HepG2 (cell line): ENCODE measurements at regions not wholly inside any gene's neighbourhood (a gene's known extent, or its start where the extent isn't known, plus 50 kb on each side); places are given as distances from the start of the nearest gene placed in this dataset.
"Not testable (repeated sequence)": the region's sequence is repeated elsewhere in the genome, so short reads cannot be mapped to it uniquely, and the experiment has no call there.

Experiments used
- CREB1 ChIP-seq, 2 experiments: fragments of 450-650 bp in 1 of 2; IDR thresholded peaks; 2 replicates each; pipeline ENCODE4 v1.6.1; 2016 to 2017; ENCODE audit warnings: control low read depth in 1 of 2, mild to moderate bottlenecking in 1 of 2, missing compliant biosample characterization in 1 of 2, missing genetic modification characterization in 1 of 2
- FOXK2 ChIP-seq: fragments of 450-650 bp; IDR thresholded peaks from 2 replicates; pipeline ENCODE4 v1.6.1; 2016
- FOXM1 ChIP-seq: sonication (generic); formaldehyde crosslinking; IDR thresholded peaks from 2 replicates; pipeline ENCODE4 v1.5.0; 2020; ENCODE audit warnings: missing genetic modification reagents
- GABPA ChIP-seq, 2 experiments: IDR thresholded peaks; 2 replicates each; pipeline ENCODE4 v1.6.1; 2011 to 2016; ENCODE audit warnings: low read depth in 2 of 2, low read length in 1 of 2, missing biosample characterization in 1 of 2, missing genetic modification characterization in 1 of 2
- NONO ChIP-seq, 2 experiments: fragments of 450-650 bp in 1 of 2; sonication (generic) in 1 of 2; formaldehyde crosslinking in 1 of 2; IDR thresholded peaks in 1 of 2; conservative IDR thresholded peaks in 1 of 2; 2 replicates each; pipeline versions ENCODE4 v1.6.1 to v1.8.0; 2017 to 2022; ENCODE audit warnings: mild to moderate bottlenecking in 1 of 2, missing genetic modification reagents in 1 of 2, moderate library complexity in 1 of 2
- NR3C1 ChIP-seq: sonication (generic); formaldehyde crosslinking; IDR thresholded peaks from 2 replicates; pipeline ENCODE4 v1.4.0; 2020; ENCODE audit warnings: missing genetic modification reagents
- POLR2A ChIP-seq, 2 experiments: IDR thresholded peaks; 2 replicates each; pipeline ENCODE4 v1.6.1; 2011; ENCODE audit warnings: low read depth in 2 of 2, low read length in 2 of 2, mild to moderate bottlenecking in 1 of 2, moderate library complexity in 1 of 2; ENCODE audit not compliant: insufficient read depth in 1 of 2
- POLR2AphosphoS5 ChIP-seq: IDR thresholded peaks from 2 replicates; pipeline ENCODE4 v1.6.1; 2012; ENCODE audit warnings: low read depth, low read length
- TCF7L2 ChIP-seq: IDR thresholded peaks from 2 replicates; pipeline ENCODE4 v1.6.1; 2011; ENCODE audit warnings: mild to moderate bottlenecking, low read depth, low read length, moderate library complexity
- U2AF2 ChIP-seq: fragments of 200-400 bp; formaldehyde crosslinking; IDR thresholded peaks from 2 replicates; pipeline ENCODE4 v1.6.1; 2017; ENCODE audit warnings: low read depth, mild to moderate bottlenecking, low read length
- ZNF7 ChIP-seq: IDR thresholded peaks from 2 replicates; pipeline ENCODE4 v1.6.1; 2016; ENCODE audit warnings: missing biosample characterization, missing genetic modification reagents
- ZSCAN31 ChIP-seq: sonication (generic); formaldehyde crosslinking; IDR thresholded peaks from 2 replicates; pipeline ENCODE4 v1.5.0; 2020; ENCODE audit warnings: low read depth, mild to moderate bottlenecking, missing genetic modification reagents
- TF ChIP-seq, protein P1 (sequence below): sonication (generic); formaldehyde crosslinking; IDR thresholded peaks from 2 replicates; pipeline ENCODE4 v1.5.0; 2020; ENCODE audit warnings: mild to moderate bottlenecking, missing genetic modification reagents, moderate library complexity
- TF ChIP-seq, protein P2 (sequence below): sonication (generic); formaldehyde crosslinking; IDR thresholded peaks from 2 replicates; pipeline ENCODE4 v1.4.0; 2020; ENCODE audit warnings: missing genetic modification reagents

DNA sequence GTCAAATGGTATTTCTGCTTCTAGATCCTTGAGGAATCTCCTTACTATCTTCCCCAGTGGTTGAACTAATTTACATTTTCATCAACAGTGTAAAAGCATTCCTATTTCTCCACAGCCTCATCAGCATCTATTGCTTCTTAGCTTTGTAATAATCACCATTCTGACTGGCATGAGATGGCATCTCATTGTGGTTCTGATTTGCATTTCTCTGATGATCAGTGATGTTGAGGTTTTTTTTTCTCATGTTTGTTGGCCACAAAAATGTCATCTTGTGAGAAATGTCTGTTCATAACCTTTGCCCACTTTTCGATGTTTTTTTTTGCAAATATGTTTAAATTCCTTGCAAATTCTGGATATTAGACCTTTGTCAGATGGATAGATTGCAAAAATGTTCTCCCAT, 797.3 kb downstream of the KCNA4 start:
- TF ChIP-seq POLR2AphosphoS5; NR3C1 (CRISPR knock-in tag); ZNF7 (CRISPR knock-in tag); CREB1 (IDR thresholded peaks at IDR 0.05); CREB1 (CRISPR knock-in tag; IDR thresholded peaks at IDR 0.05); GABPA (IDR thresholded peaks at IDR 0.05; ENCODE audit: low read depth, low read length); GABPA (CRISPR knock-in tag; IDR thresholded peaks at IDR 0.05; ENCODE audit: low read depth); FOXM1 (CRISPR knock-in tag); ZSCAN31 (CRISPR knock-in tag); U2AF2; FOXK2; NONO (IDR thresholded peaks at IDR 0.05); NONO (CRISPR knock-in tag; conservative IDR thresholded peaks at IDR 0.05); TCF7L2; POLR2A (IDR thresholded peaks at IDR 0.05; ENCODE audit: insufficient read depth in 1 of 2, low read depth in 2 of 2, low read length in 2 of 2): not testable (repeated sequence)
- TF ChIP-seq, protein P1, sequence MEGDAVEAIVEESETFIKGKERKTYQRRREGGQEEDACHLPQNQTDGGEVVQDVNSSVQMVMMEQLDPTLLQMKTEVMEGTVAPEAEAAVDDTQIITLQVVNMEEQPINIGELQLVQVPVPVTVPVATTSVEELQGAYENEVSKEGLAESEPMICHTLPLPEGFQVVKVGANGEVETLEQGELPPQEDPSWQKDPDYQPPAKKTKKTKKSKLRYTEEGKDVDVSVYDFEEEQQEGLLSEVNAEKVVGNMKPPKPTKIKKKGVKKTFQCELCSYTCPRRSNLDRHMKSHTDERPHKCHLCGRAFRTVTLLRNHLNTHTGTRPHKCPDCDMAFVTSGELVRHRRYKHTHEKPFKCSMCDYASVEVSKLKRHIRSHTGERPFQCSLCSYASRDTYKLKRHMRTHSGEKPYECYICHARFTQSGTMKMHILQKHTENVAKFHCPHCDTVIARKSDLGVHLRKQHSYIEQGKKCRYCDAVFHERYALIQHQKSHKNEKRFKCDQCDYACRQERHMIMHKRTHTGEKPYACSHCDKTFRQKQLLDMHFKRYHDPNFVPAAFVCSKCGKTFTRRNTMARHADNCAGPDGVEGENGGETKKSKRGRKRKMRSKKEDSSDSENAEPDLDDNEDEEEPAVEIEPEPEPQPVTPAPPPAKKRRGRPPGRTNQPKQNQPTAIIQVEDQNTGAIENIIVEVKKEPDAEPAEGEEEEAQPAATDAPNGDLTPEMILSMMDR (CRISPR knock-in tag), result not testable (repeated sequence)
- TF ChIP-seq, protein P2, sequence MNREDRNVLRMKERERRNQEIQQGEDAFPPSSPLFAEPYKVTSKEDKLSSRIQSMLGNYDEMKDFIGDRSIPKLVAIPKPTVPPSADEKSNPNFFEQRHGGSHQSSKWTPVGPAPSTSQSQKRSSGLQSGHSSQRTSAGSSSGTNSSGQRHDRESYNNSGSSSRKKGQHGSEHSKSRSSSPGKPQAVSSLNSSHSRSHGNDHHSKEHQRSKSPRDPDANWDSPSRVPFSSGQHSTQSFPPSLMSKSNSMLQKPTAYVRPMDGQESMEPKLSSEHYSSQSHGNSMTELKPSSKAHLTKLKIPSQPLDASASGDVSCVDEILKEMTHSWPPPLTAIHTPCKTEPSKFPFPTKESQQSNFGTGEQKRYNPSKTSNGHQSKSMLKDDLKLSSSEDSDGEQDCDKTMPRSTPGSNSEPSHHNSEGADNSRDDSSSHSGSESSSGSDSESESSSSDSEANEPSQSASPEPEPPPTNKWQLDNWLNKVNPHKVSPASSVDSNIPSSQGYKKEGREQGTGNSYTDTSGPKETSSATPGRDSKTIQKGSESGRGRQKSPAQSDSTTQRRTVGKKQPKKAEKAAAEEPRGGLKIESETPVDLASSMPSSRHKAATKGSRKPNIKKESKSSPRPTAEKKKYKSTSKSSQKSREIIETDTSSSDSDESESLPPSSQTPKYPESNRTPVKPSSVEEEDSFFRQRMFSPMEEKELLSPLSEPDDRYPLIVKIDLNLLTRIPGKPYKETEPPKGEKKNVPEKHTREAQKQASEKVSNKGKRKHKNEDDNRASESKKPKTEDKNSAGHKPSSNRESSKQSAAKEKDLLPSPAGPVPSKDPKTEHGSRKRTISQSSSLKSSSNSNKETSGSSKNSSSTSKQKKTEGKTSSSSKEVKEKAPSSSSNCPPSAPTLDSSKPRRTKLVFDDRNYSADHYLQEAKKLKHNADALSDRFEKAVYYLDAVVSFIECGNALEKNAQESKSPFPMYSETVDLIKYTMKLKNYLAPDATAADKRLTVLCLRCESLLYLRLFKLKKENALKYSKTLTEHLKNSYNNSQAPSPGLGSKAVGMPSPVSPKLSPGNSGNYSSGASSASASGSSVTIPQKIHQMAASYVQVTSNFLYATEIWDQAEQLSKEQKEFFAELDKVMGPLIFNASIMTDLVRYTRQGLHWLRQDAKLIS, result not testable (repeated sequence)
